Fibroblast of the aortic adventitia (primary cell): ENCODE measurements at regions not wholly inside any gene's neighbourhood (a gene's known extent, or its start where the extent isn't known, plus 50 kb on each side); places are given as distances from the start of the nearest gene placed in this dataset.
A peak's percentile ranks its signal among the peaks of the same experiment; 100 is the strongest.

Source experiments
- DNase-seq: peaks from one replicate; pipeline ENCODE4 v3.0.0-alpha.2; 2010; ENCODE audit warnings: low read depth
- H3K4me3 ChIP-seq: 2 replicates; pipeline ENCODE4 v1.5.1; 2011; ENCODE audit warnings: low read depth, mild to moderate bottlenecking, control low read depth, low read length, moderate library complexity
- TF ChIP-seq, protein P1 (sequence below): IDR thresholded peaks from 2 replicates; pipeline ENCODE4 v1.5.1; 2011; ENCODE audit warnings: mild to moderate bottlenecking, low read length, control low read depth, inconsistent platforms; ENCODE audit not compliant: insufficient read depth

DNA sequence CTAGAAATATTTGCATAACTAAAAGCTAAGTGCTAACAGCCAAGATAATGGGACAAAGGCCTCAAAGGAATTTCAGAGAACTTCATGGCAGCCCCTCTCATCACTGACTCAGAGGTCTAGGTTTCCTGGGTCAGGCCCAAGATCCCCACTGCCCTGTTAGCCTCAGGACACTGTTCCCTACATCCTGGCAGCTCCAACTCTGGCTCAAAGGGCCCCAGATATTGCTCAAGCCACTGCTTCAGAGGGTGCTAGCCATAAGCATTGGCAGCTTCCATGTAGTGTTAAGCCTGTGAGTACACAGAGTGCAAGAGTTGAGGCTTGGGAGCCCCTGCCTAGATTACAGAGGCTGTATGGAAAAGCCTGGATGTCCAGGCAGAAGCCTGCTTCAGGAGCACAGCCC is 998.1 kb downstream of the TLE1 start:
- no peak overlapping the region for H3K4me3 ChIP-seq
- TF ChIP-seq, protein P1, sequence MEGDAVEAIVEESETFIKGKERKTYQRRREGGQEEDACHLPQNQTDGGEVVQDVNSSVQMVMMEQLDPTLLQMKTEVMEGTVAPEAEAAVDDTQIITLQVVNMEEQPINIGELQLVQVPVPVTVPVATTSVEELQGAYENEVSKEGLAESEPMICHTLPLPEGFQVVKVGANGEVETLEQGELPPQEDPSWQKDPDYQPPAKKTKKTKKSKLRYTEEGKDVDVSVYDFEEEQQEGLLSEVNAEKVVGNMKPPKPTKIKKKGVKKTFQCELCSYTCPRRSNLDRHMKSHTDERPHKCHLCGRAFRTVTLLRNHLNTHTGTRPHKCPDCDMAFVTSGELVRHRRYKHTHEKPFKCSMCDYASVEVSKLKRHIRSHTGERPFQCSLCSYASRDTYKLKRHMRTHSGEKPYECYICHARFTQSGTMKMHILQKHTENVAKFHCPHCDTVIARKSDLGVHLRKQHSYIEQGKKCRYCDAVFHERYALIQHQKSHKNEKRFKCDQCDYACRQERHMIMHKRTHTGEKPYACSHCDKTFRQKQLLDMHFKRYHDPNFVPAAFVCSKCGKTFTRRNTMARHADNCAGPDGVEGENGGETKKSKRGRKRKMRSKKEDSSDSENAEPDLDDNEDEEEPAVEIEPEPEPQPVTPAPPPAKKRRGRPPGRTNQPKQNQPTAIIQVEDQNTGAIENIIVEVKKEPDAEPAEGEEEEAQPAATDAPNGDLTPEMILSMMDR = no peak
- DNase-seq = peak; percentile 1

DNA sequence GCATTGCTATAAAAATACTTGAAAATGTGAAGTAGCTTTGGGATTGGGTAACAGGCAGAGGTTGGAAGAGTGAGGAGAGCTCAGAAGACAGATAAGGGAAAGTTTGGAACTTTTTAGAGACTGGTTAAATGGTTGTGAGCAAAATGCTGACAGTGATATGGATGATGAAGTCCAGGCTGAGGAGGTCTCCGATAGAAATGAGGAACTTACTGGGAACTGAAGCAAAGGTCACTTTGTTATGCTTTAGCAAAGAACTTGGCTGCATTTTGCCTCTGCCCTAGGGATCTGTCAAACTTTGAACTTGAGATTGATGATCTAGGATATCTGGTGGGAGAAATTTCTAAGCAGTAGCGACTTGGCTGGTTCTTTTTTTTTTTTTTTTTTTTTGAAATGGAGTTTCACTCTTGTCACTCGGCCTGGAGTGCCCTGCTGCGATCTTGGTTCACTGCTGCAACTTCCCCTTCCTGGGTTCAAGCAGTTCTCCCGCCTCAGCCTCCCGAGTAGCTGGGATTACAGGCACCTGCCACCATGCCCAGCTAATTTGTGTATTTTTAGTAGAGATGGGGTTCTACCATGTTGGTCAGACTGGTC is 998.9 kb downstream of the TLE1 start:
- DNase-seq = peak; percentile 2
- TF ChIP-seq, protein P1 = no peak
- no peak overlapping the region for H3K4me3 ChIP-seq

DNA sequence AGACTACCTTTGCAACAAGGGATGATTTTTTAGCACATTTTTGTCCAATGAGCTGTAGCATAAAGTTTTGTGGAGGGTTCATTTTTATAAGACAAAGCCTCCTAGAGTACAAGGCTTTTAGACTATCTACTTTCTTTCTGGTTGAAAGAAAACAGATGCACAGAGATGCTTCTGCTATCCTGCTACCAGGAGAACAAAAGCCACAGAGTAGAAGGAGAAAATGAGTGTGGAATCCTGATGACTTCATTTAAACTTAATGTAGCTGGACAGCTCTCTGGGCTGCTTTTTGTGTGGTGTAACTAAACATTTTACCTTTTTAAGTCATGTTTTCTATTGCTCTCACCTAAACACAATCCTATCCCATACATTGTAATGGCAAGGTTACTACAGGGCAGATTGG is 1009.4 kb downstream of the TLE1 start:
- DNase-seq = no peak
- H3K4me3 ChIP-seq = no peak overlapping the region
- TF ChIP-seq, protein P1 = no peak

DNA sequence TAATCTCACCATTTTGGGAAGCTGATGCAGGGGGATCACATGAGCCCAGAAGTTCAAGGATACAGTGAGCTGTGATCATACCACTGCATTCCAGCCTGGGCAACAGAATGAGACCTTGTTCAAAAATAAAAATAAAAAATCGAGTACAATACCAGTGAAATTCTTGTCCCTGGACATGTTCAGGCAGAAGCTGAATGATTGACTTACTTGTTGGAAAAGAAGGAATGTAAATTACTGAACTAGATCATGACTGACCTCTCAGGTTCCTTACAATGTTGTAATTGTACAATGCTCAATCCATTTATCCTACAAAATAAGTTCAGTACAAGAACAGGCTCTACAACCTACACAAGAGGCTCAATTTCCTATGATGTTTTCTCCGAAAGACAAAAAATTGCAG is 1010.4 kb downstream of the TLE1 start:
- H3K4me3 ChIP-seq = no peak overlapping the region
- DNase-seq = no peak

DNA sequence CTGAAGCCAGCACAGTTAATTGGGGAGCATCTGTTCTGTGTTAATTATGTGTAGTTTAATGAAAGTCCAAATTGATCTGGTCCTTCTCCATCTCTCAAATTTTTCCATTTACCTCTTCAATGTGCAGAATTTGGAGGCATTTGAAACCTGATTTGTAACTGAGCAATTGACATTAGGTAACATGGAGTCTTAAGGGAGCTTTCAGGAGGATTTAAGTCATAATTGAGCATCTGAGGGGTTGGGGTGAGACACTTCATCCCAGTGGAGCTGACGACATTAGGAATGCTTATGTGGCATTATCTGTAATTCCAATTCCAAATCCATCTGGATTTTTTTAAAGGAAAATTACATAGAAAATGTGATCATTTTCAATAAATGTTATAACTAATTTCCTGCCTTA is 1015.9 kb downstream of the TLE1 start:
- no peak for DNase-seq
- no peak overlapping the region for H3K4me3 ChIP-seq
- TF ChIP-seq, protein P1 = no peak

More for the DNA sequence above, 1010.4 kb downstream of the TLE1 start:
- TF ChIP-seq, protein P1 = no peak

DNA sequence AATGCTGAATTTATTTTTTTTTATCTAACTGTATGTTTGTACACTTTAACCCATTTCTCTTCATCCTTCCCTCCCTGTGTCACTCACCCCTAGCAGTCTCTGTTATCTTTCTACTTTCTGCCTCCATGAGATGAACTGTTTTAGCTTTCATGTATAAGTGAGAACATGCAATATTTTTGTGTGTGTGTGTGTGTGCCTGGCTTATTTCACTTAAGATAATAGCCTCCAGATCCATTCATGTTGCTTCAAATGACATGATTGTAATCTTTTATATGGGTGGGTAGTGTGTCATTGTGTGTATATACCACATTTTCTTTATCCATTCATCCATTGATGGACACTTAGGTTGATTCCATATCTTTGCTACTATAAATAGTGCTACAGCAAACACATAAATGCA is 1023.9 kb downstream of the TLE1 start:
- TF ChIP-seq, protein P1 = no peak
- DNase-seq = no peak
- H3K4me3 ChIP-seq = no peak overlapping the region
